Activated CD8-positive, alpha-beta memory T cell treated with anti-CD3 and anti-CD28 coated beads for 1 hour (primary cell): ENCODE measurements at regions not wholly inside any gene's neighbourhood (a gene's known extent, or its start where the extent isn't known, plus 50 kb on each side); places are given as distances from the start of the nearest gene placed in this dataset.

ENCODE experiments used
- DNase-seq, 2 donors: peaks; one replicate each; pipeline ENCODE4 v3.0.0-alpha.2; 2020; ENCODE audit warnings: low read depth in 1 of 2; ENCODE audit errors: extremely low read depth in 1 of 2

DNA sequence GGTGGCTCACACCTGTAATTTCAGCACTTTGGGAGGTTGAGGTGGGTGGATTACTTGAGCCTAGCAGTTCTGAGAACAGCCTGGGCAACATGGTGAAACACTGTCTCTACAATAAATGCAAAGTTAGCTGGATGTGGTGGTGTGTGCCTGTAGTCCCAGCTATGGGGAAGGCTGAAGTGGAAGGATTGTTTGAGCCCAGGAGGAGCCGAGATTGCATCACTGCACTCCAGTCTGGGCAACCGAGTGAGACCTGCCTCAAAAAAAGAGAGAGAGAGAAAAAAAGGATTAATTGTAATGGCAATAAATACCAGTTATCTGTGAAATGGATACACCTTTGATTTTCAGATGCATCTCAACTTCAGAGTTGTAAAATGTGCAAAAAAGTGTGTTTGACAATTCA lies 58.8 kb downstream of the SPRY1 start:
- no peak for DNase-seq

GRCh38 chr4:123462007-123462406 lies 65.4 kb downstream of the SPRY1 start:
- DNase-seq: no peak

GRCh38 chr4:123463869-123464268 lies 67.3 kb downstream of the SPRY1 start:
- no peak for DNase-seq

GRCh38 chr4:123465416-123465815 lies 68.8 kb downstream of the SPRY1 start:
- no peak for DNase-seq

GRCh38 chr4:123466080-123466785 lies 69.6 kb downstream of the SPRY1 start:
- no peak for DNase-seq

- no peak for DNase-seq
These were observed 72.0 kb downstream of the SPRY1 start for GRCh38 chr4:123468479-123469031.

- no peak for DNase-seq
These were observed 72.7 kb downstream of the SPRY1 start for GRCh38 chr4:123469245-123469644.

GRCh38 chr4:123469696-123470095 lies 73.1 kb downstream of the SPRY1 start:
- no peak for DNase-seq

- DNase-seq: no peak
These were observed 74.0 kb downstream of the SPRY1 start for GRCh38 chr4:123470640-123471039.

GRCh38 chr4:123471655-123472369 lies 75.2 kb downstream of the SPRY1 start:
- DNase-seq: no peak

- no peak for DNase-seq
These were observed 78.2 kb downstream of the SPRY1 start for GRCh38 chr4:123474817-123475216.

DNA sequence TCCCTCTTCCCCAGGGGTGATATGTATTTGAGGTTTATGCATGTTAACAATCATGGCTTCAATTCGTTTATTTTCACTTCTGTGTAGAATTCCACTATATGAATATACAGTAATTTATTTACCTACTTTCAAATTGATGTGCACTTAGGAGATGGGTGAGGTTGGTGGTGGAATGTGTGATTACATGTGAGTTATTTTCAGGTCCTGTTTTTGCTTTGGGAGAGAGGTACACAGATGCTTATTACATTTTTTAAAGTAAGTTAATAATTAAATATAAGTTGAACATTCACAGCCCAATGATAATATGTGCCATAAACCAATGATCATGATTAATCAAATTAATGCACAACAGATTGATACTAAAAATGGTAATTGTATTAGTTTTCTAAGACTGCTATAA lies 79.5 kb downstream of the SPRY1 start:
- DNase-seq: no peak

- peak; percentile 24 to 51 for DNase-seq
These were observed 81.2 kb downstream of the SPRY1 start for GRCh38 chr4:123477711-123478209.

DNA sequence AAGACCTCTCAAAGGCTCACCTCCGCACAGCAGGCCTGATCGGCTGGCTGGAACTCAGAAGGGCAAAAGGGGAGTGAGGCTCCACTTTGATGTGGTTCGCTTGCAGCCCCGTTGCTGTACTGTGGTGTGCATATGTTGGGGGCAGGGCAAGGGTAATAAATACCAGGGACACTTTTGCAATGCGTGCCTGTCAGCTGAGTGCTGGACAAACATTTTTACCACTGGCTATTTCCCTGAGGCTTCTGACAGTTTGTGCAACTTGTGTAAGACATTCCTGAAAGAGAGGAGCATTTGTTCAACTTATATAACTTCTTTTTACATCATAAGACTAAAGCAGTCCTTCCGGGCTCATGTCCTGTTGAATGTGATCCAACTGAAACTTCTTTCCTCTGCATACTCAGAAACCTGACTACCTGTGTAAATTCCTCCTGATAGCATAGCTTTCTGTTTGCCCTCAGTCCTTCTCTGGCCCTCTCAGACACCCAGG lies 82.3 kb downstream of the SPRY1 start:
- no peak for DNase-seq

DNA sequence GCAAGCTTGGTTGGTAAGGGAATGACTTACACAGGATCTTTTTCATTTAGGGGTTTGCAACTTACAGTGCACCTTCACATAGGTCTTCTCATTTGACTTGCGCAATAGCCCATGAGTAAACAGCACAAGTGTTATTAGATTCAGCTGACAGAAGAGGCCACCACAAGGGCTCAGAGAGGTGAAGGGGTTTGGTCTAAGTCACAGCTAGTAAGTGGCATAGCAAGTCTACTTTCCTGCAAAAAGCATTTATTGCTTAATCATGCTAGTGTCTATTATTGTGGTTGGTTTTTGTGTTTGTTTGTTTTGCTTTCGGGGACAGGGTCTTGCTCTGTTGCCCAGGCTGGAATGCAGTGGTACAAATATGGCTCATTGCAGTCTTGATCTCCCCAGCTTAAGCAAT lies 83.3 kb downstream of the SPRY1 start:
- DNase-seq: no peak

GRCh38 chr4:123480706-123481418 lies 84.3 kb downstream of the SPRY1 start:
- DNase-seq: no peak

GRCh38 chr4:123481717-123482116 lies 85.1 kb downstream of the SPRY1 start:
- DNase-seq: no peak

DNA sequence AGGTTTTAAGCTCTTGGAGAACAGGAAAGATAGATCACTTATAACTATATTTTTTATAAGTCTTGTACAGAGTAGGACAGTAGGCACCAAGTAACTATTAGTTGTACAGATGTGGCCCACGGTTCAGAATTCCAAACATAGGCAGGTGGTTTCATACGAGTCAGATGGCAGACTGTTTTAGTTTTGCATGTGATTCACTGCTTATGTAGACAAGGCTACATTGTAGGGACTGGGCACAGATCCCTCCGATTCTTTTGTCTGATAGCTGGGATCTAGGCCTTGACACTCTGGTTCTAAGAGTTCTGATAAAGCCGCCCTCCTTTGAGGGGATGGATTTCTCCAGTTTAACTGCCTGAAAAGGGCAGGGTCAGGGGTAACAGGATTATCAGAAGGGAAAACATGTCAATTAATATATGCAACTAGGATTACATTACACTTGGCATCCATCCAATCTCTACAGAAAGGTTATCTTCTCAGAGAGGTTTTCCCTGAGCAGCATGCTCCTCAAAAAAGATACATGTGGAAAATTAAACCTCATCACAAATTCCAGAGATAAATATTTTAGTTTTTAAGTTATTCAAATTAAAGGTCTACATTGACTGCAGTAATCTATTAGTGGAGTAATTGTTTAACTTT lies 87.8 kb downstream of the SPRY1 start:
- DNase-seq: no peak

- DNase-seq: no peak
These were observed 89.0 kb downstream of the SPRY1 start for GRCh38 chr4:123485601-123486000.

GRCh38 chr4:123488916-123489315 lies 92.3 kb downstream of the SPRY1 start:
- DNase-seq: no peak

- no peak for DNase-seq
These were observed 98.9 kb downstream of the SPRY1 start for GRCh38 chr4:123495530-123495929.
